Left lung (tissue), 4 donors: ENCODE measurements at regions not wholly inside any gene's neighbourhood (a gene's known extent, or its start where the extent isn't known, plus 50 kb on each side); places are given as distances from the start of the nearest gene placed in this dataset.

Experiments used
- ATAC-seq: fragments of 200-7000 bp; cut with Tn5 transposase; one replicate; pipeline ENCODE4 v1.9.1; 2020; ENCODE audit warnings: moderate library complexity
- DNase-seq, 4 donors: peaks; one replicate each; pipeline ENCODE4 v3.0.0-alpha.2; 2013 to 2020
- H3K27ac ChIP-seq, 2 donors: fragments of 200-600 bp; sonication (generic) in 1 of 2; one replicate each; pipeline versions ENCODE4 v1.5.0 to v1.8.0; 2020 to 2021
- H3K27me3 ChIP-seq, 2 donors: fragments of 200-600 bp; sonication (generic) in 1 of 2; one replicate each; pipeline versions ENCODE4 v1.5.0 to v1.8.0; 2020 to 2021
- H3K36me3 ChIP-seq, 2 donors: fragments of 200-600 bp; sonication (generic) in 1 of 2; one replicate each; pipeline versions ENCODE4 v1.5.0 to v1.8.0; 2020 to 2021
- H3K4me1 ChIP-seq, 2 donors: fragments of 200-600 bp; one replicate each; pipeline ENCODE4 v1.8.0; 2021
- H3K4me3 ChIP-seq, 2 donors: fragments of 200-600 bp; sonication (generic) in 1 of 2; one replicate each; pipeline versions ENCODE4 v1.5.0 to v1.8.0; 2020 to 2021; ENCODE audit warnings: mild to moderate bottlenecking in 1 of 2
- H3K9me3 ChIP-seq, 2 donors: fragments of 200-600 bp; sonication (generic) in 1 of 2; one replicate each; pipeline versions ENCODE4 v1.5.0 to v1.8.0; 2020 to 2021
- intact Hi-C, 2 donors: fragments of 100-400 bp; cut with DNase I; formaldehyde crosslinking; loops; one replicate each; pipeline versions ENCODE4 v1.11.2 to v1.14.2; 2022
- TF ChIP-seq, protein P1 (sequence below), 2 donors: fragments of 200-600 bp; sonication (generic) in 1 of 2; IDR thresholded peaks; one replicate each; pipeline versions ENCODE4 v1.5.0 to v1.8.0; 2021; ENCODE audit warnings: antibody characterized with exemption in 2 of 2
- donor health status: DM: no; HTN: yes; CAD: no.
- donor health status: DM: no; HTN: no; CAD: no.

- TF ChIP-seq, protein P1, sequence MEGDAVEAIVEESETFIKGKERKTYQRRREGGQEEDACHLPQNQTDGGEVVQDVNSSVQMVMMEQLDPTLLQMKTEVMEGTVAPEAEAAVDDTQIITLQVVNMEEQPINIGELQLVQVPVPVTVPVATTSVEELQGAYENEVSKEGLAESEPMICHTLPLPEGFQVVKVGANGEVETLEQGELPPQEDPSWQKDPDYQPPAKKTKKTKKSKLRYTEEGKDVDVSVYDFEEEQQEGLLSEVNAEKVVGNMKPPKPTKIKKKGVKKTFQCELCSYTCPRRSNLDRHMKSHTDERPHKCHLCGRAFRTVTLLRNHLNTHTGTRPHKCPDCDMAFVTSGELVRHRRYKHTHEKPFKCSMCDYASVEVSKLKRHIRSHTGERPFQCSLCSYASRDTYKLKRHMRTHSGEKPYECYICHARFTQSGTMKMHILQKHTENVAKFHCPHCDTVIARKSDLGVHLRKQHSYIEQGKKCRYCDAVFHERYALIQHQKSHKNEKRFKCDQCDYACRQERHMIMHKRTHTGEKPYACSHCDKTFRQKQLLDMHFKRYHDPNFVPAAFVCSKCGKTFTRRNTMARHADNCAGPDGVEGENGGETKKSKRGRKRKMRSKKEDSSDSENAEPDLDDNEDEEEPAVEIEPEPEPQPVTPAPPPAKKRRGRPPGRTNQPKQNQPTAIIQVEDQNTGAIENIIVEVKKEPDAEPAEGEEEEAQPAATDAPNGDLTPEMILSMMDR (IDR thresholded peaks at IDR 0.05), result no peak
- ATAC-seq, result no peak
- intact Hi-C loops, result no loop called here
Observed at GRCh38 chr6:53995935-53996334, 115.3 kb upstream of the MLIP start.

GRCh38 chr6:53998303-53998702, 112.9 kb upstream of the MLIP start:
- TF ChIP-seq, protein P1 (IDR thresholded peaks at IDR 0.05), result no peak

More at GRCh38 chr6:53995935-53996334, 115.3 kb upstream of the MLIP start:
- Histone ChIP-seq H3K4me1 (no peaks in the 10 kb centered on the region), H3K27me3 (no peaks in the 10 kb centered on the region), H3K27ac (no peak overlapping the region), H3K36me3 (no peaks in the 10 kb centered on the region), H3K9me3 (no peaks in the 10 kb centered on the region), H3K4me3 (no peak overlapping the region)
- DNase-seq, result no peak

DNA sequence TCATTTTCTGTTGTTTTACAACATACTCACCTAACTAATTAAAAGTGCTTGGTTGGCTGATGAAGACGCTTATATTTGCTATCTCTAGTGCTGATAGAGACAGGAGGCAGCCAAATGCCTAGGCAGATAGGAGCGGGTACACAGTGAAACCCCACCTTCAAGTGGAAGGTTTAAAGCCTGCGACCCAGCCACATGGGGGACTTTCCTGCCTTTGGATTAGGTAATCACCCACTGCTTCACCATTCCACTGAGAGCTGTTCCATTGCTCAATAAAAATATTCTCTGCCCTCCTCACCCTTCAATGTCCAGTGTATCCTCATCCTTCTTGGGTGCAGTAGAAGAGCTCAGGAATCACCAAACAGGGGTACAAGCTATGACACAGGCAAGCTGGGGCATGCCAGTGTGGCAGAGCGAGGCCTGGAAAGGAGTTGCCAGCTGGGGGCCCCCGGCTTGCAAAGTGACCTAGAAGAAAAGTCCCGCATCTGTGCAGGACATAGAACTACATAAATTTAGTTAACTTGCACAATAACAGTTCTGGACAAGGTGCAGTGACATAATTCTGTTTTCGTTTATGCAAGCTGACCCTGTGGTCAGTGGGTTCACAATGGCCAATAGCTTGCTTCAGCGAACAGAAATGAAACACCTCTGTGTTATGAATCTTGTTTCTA, 112.0 kb upstream of the MLIP start:
- TF ChIP-seq, protein P1 (IDR thresholded peaks at IDR 0.05), result no peak
- DNase-seq, result peak in 1 of 4 donors; percentile 32
- Histone ChIP-seq H3K4me1 (no peaks in the 10 kb centered on the region), H3K27me3 (no peaks in the 10 kb centered on the region), H3K27ac (no peak overlapping the region), H3K4me3 (no peak overlapping the region), H3K9me3 (no peaks in the 10 kb centered on the region), H3K36me3 (no peaks in the 10 kb centered on the region)
- intact Hi-C loops, result no loop called here
- ATAC-seq, result no peak

More at GRCh38 chr6:53998303-53998702, 112.9 kb upstream of the MLIP start:
- Histone ChIP-seq H3K36me3 (no peaks in the 10 kb centered on the region), H3K4me3 (no peak overlapping the region), H3K9me3 (no peaks in the 10 kb centered on the region), H3K4me1 (no peaks in the 10 kb centered on the region), H3K27ac (no peak overlapping the region), H3K27me3 (no peaks in the 10 kb centered on the region)
- intact Hi-C loops, result no loop called here
- ATAC-seq (no peak), DNase-seq (no peak)

DNA sequence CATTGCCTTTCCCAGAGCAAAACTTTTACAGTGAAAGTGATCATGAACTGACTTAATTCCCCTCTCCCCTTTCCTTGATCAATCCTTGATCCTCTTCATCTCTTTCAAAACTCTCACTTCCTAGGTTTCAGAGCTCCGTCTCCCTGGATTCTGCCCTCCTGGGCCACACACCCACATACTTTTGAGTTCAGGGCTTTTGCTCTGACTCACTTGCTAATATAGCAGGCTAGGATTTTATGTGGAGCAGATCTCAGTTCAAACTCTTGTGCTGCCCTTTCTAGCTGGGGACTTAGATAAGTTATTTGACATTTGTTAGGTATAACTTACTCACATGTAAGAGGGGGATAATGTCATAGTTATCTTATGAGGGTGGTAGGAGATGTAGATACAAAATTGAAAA, 109.1 kb upstream of the MLIP start:
- no peaks in the 10 kb centered on the region for H3K27me3 ChIP-seq
- no peaks in the 10 kb centered on the region for H3K4me1 ChIP-seq
- TF ChIP-seq, protein P1 (IDR thresholded peaks at IDR 0.05), result no peak
- DNase-seq (no peak), ATAC-seq (no peak)
- intact Hi-C loops, result no loop called here
- H3K4me3 ChIP-seq, result no peak overlapping the region
- no peaks in the 10 kb centered on the region for H3K36me3 ChIP-seq
- no peak overlapping the region for H3K27ac ChIP-seq
- no peaks in the 10 kb centered on the region for H3K9me3 ChIP-seq

- Histone ChIP-seq H3K9me3 (no peaks in the 10 kb centered on the region), H3K36me3 (no peaks in the 10 kb centered on the region), H3K4me1 (no peaks in the 10 kb centered on the region), H3K27me3 (no peaks in the 10 kb centered on the region), H3K27ac (no peak overlapping the region), H3K4me3 (no peak overlapping the region)
- no peak for ATAC-seq
- no peak for DNase-seq
- intact Hi-C loops, result no loop called here
- TF ChIP-seq, protein P1 (IDR thresholded peaks at IDR 0.05), result no peak
Observed at GRCh38 chr6:54003316-54003715, 107.9 kb upstream of the MLIP start.
